HCT116 (cell line): ENCODE measurements at regions not wholly inside any gene's neighbourhood (a gene's known extent, or its start where the extent isn't known, plus 50 kb on each side); places are given as distances from the start of the nearest gene placed in this dataset.

Experiments used
- ATAC-seq: fragments of 200-7000 bp; cut with Tn5 transposase; 2 replicates; pipeline ENCODE4 v1.9.1; 2020; ENCODE audit warnings: mild to moderate bottlenecking, moderate library complexity
- BruUV-seq: library from RNA; stranded (reverse); fragments of 400-500 nt; replicated peaks from 2 replicates; lab custom pipeline; 2021; lab: Mats Ljungman, UMichigan
- CTCF ChIA-PET: fragments of 300-600 bp; sonication (Branson Sonifier 250); formaldehyde crosslinking; loops from one replicate; lab custom pipeline; 2021; ENCODE audit warnings: antibody characterized with exemption; lab: Charles Lee
- POLR2A ChIA-PET: fragments of 300-600, 350-600 bp; sonication (Branson Sonifier 250); formaldehyde crosslinking; loops from one replicate; lab custom pipeline; 2021; ENCODE audit warnings: antibody characterized with exemption; lab: Charles Lee
- RAD21 ChIA-PET, 2 experiments: fragments of 300-600 bp; sonication (Branson Sonifier 250); formaldehyde crosslinking; loops; one replicate each; lab custom pipeline; 2023; ENCODE audit warnings: low total read pairs in 2 of 2; ENCODE audit not compliant: uncharacterized antibody in 2 of 2, unreplicated experiment in 2 of 2, low non-redundant PET in 1 of 2; lab: Charles Lee
- DNase-seq: peaks from one replicate; pipeline ENCODE4 v3.0.0-alpha.2; 2010; ENCODE audit warnings: low read depth, low spot score
- H2AFZ ChIP-seq: fragments of 200-600 bp; shearing (Covaris generic), sonication (generic); 2 replicates; pipeline ENCODE4 v1.6.1; 2017; ENCODE audit warnings: low read depth, mixed run types, mixed read lengths, antibody characterized with exemption, low read length; ENCODE audit not compliant: poor library complexity, severe bottlenecking
- H3K27ac ChIP-seq: 2 replicates; pipeline ENCODE4 v1.5.1; 2012; ENCODE audit warnings: low read depth, low read length
- H3K27me3 ChIP-seq: fragments of 200-600 bp; sonication (generic); 2 replicates; pipeline ENCODE4 v1.6.1; 2016; ENCODE audit warnings: mixed run types, low read length, mixed read lengths; ENCODE audit not compliant: insufficient read depth
- H3K36me3 ChIP-seq, 2 experiments: fragments of 200-500 bp in 1 of 2; fragments of 200-600 bp in 1 of 2; sonication (Bioruptor generic) in 1 of 2; sonication (generic) in 1 of 2; 2 replicates each; pipeline versions ENCODE4 v1.5.1 to v1.6.1; 2014 to 2016; ENCODE audit warnings: low read length in 2 of 2, inconsistent platforms in 1 of 2, mixed read lengths in 1 of 2, mixed run types in 1 of 2; ENCODE audit not compliant: insufficient read depth in 2 of 2, control insufficient read depth in 1 of 2
- H3K4me1 ChIP-seq, 2 experiments: fragments of 200-600 bp in 1 of 2; sonication (generic) in 1 of 2; 2 replicates each; pipeline versions ENCODE4 v1.5.1 to v1.6.1; 2012 to 2017; ENCODE audit warnings: low read length in 2 of 2, inconsistent platforms in 1 of 2, mild to moderate bottlenecking in 1 of 2, mixed read lengths in 1 of 2, mixed run types in 1 of 2, moderate library complexity in 1 of 2; ENCODE audit not compliant: insufficient read depth in 2 of 2, control insufficient read depth in 1 of 2
- H3K4me2 ChIP-seq: fragments of 200-600 bp; sonication (generic); 2 replicates; pipeline ENCODE4 v1.6.1; 2017; ENCODE audit warnings: mixed run types, low read length, mixed read lengths
- H3K4me3 ChIP-seq, 2 experiments: fragments of 200-600 bp in 1 of 2; sonication (generic) in 1 of 2; replicated peaks in 1 of 2; 2 replicates each; pipeline ENCODE4 v1.5.1; 2011 to 2016; ENCODE audit warnings: low read length in 2 of 2, control low read depth in 1 of 2, low read depth in 1 of 2, mild to moderate bottlenecking in 1 of 2, mixed read lengths in 1 of 2, mixed run types in 1 of 2
- H3K79me2 ChIP-seq: fragments of 200-600 bp; sonication (generic); 2 replicates; pipeline ENCODE4 v1.6.1; 2017; ENCODE audit warnings: mild to moderate bottlenecking, mixed run types, low read length, moderate library complexity, mixed read lengths; ENCODE audit not compliant: insufficient read depth
- H3K9ac ChIP-seq: fragments of 200-600 bp; sonication (generic); 2 replicates; pipeline ENCODE4 v1.6.1; 2016; ENCODE audit warnings: low read length, mixed read lengths
- H3K9me2 ChIP-seq: fragments of 200-600 bp; sonication (generic), shearing (Covaris generic); 2 replicates; pipeline ENCODE4 v1.6.1; 2017; ENCODE audit warnings: mixed run types, mild to moderate bottlenecking, moderate library complexity; ENCODE audit not compliant: insufficient read depth
- H3K9me3 ChIP-seq, 2 experiments: fragments of 200-500 bp in 1 of 2; fragments of 200-600 bp in 1 of 2; sonication (Bioruptor generic) in 1 of 2; sonication (generic) in 1 of 2; 2 replicates each; pipeline ENCODE4 v1.6.1; 2014 to 2017; ENCODE audit warnings: low read length in 2 of 2, mixed read lengths in 2 of 2, inconsistent platforms in 1 of 2, low read depth in 1 of 2, mild to moderate bottlenecking in 1 of 2, mixed run types in 1 of 2, moderate library complexity in 1 of 2; ENCODE audit not compliant: control insufficient read depth in 1 of 2, insufficient read depth in 1 of 2
- H4K20me1 ChIP-seq: fragments of 200-600 bp; sonication (generic), shearing (Covaris generic); 2 replicates; pipeline ENCODE4 v1.6.1; 2017; ENCODE audit warnings: mixed run types, mild to moderate bottlenecking, moderate library complexity; ENCODE audit not compliant: insufficient read depth
- CBX3 ChIP-seq: IDR thresholded peaks from 2 replicates; pipeline ENCODE4 v1.6.1; 2012; ENCODE audit warnings: low read depth
- CEBPB ChIP-seq: IDR thresholded peaks from 2 replicates; pipeline ENCODE4 v1.6.1; 2012; ENCODE audit warnings: low read depth
- CTCF ChIP-seq, 3 experiments: fragments of 200-600 bp in 1 of 3; sonication (generic) in 1 of 3; IDR thresholded peaks in 2 of 3; conservative IDR thresholded peaks in 1 of 3; 2 replicates each; pipeline ENCODE4 v1.5.1; 2012 to 2017; ENCODE audit warnings: low read depth in 2 of 3, low read length in 2 of 3, antibody characterized with exemption in 1 of 3, borderline replicate concordance in 1 of 3, control low read depth in 1 of 3, mild to moderate bottlenecking in 1 of 3, mixed read lengths in 1 of 3, mixed run types in 1 of 3, moderate library complexity in 1 of 3; ENCODE audit not compliant: insufficient read depth in 1 of 3
- ELF1 ChIP-seq: IDR thresholded peaks from 2 replicates; pipeline ENCODE4 v1.6.1; 2012; ENCODE audit warnings: low read depth, borderline replicate concordance
- EZH2 ChIP-seq: fragments of 200-600 bp; sonication (generic); IDR thresholded peaks from 2 replicates; pipeline ENCODE4 v1.6.1; 2017; ENCODE audit warnings: antibody characterized with exemption, mixed run types
- EZH2phosphoT487 ChIP-seq: fragments of 200-600 bp; IDR thresholded peaks from 2 replicates; pipeline ENCODE4 v1.6.1; 2018; ENCODE audit warnings: antibody characterized with exemption, borderline replicate concordance
- FOSL1 ChIP-seq: IDR thresholded peaks from 2 replicates; pipeline ENCODE4 v1.6.1; 2012; ENCODE audit warnings: low read depth
- JUND ChIP-seq: IDR thresholded peaks from 2 replicates; pipeline ENCODE4 v1.6.1; 2012
- POLR2A ChIP-seq: IDR thresholded peaks from 2 replicates; pipeline ENCODE4 v1.7.0; 2011; ENCODE audit warnings: borderline replicate concordance; ENCODE audit not compliant: insufficient read depth, insufficient read length; ENCODE audit errors: extremely low read depth
- POLR2AphosphoS5 ChIP-seq: IDR thresholded peaks from 2 replicates; pipeline ENCODE4 v1.6.1; 2011; ENCODE audit warnings: mild to moderate bottlenecking, low read depth, low read length, moderate library complexity
- REST ChIP-seq: IDR thresholded peaks from 2 replicates; pipeline ENCODE4 v1.6.1; 2012; ENCODE audit warnings: low read depth
- SIN3A ChIP-seq: IDR thresholded peaks from 2 replicates; pipeline ENCODE4 v1.6.1; 2012; ENCODE audit warnings: low read depth
- SP1 ChIP-seq: IDR thresholded peaks from 2 replicates; pipeline ENCODE4 v1.6.1; 2012; ENCODE audit warnings: low read depth
- SRF ChIP-seq: IDR thresholded peaks from 2 replicates; pipeline ENCODE4 v1.6.1; 2012; ENCODE audit warnings: low read depth
- TCF7L2 ChIP-seq: IDR thresholded peaks from 2 replicates; pipeline ENCODE4 v1.7.0; 2011; ENCODE audit warnings: borderline replicate concordance, inconsistent platforms; ENCODE audit not compliant: insufficient read depth, insufficient read length; ENCODE audit errors: extremely low read depth
- YY1 ChIP-seq: IDR thresholded peaks from 2 replicates; pipeline ENCODE4 v1.6.1; 2011; ENCODE audit warnings: low read length, low read depth, moderate library complexity, mild to moderate bottlenecking; ENCODE audit not compliant: insufficient replicate concordance; ENCODE audit errors: extremely low read depth
- ZFX ChIP-seq: fragments of 450-650 bp; IDR thresholded peaks from 2 replicates; pipeline ENCODE4 v1.6.1; 2017
- ZNF274 ChIP-seq: fragments of 200-500 bp; sonication (Bioruptor generic); IDR thresholded peaks from 2 replicates; pipeline ENCODE4 v1.6.1; 2014; ENCODE audit warnings: mild to moderate bottlenecking, low read depth, low read length, inconsistent platforms
- intact Hi-C: fragments of 100-400 bp; cut with micrococcal nuclease; formaldehyde crosslinking; loops from 2 replicates; pipeline ENCODE4 v1.10.0; 2022

DNA sequence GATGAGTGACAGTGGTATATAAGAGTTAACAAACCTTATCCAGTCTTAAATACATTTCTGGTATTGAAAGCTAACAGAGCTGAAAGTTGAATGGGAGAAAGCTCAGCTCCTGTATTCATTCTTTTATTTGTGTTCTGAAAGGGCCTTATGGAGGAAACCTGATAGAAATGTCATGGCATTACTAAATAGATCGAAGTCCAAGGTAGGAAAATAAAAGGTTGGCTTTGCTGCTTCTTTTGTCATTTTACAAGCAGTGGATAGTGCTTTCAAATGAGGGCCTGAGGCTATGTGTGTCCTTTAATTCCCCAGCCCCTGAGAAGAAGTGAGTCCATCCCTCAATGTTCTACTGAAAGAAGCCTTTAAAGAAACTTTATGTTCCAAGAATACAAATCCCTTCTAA, 974.3 kb upstream of the INTU start (continued):
- no peak for TF ChIP-seq TCF7L2
- TF ChIP-seq SIN3A = no peak
- no peak for TF ChIP-seq YY1

DNA sequence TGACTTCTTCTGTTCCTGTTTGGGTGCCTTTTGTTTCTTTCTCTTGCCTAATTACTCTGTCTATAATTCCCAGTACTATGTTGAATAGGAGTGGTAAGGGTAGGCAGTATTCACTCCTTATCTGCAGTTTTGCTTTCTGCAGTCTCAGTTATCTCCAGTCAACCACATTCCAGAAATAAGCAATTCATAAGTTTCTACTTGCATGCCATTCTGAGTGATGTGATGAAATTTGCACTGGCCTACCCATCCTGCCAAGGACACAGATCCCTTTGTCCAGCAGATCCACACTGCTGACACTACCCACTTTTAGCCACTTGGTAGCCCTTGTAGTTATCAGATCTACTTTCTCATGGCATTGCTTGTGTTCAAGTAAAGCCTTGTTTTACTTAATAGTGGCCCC, 971.6 kb upstream of the INTU start:
- no peaks in the 10 kb centered on the region for H4K20me1 ChIP-seq
- H3K36me3 ChIP-seq = no peaks in the 10 kb centered on the region
- no peak overlapping the region for H3K9ac ChIP-seq
- ChIA-PET RAD21 (no interaction called here), POLR2A (no interaction called here), CTCF (no interaction called here)
- ATAC-seq (no peak), DNase-seq (no peak)
- TF ChIP-seq EZH2 (no peak), FOSL1 (no peak), CTCF (IDR thresholded peaks at IDR 0.05 in 2 of 3, conservative IDR thresholded peaks at IDR 0.05 in 1 of 3; ENCODE audit: borderline replicate concordance in 1 of 3, insufficient read depth in 1 of 3, low read depth in 2 of 3, low read length in 2 of 3) (no peak), SP1 (no peak), ZFX (no peak), ZNF274 (no peak), ELF1 (no peak), CBX3 (no peak), JUND (no peak), REST (no peak), POLR2A (no peak), CEBPB (no peak), SIN3A (no peak), TCF7L2 (no peak), SRF (no peak), POLR2AphosphoS5 (no peak), EZH2phosphoT487 (no peak)
- H3K9me2 ChIP-seq = no peaks in the 10 kb centered on the region
- no peak overlapping the region for H3K27ac ChIP-seq
- no TSS peak for BruUV-seq
- intact Hi-C loops = no loop called here
- no peaks in the 10 kb centered on the region for H3K9me3 ChIP-seq
- no peak overlapping the region for H3K4me2 ChIP-seq
- H3K4me1 ChIP-seq = no peaks in the 10 kb centered on the region
- H2AFZ ChIP-seq = no peak overlapping the region
- H3K79me2 ChIP-seq = no peaks in the 10 kb centered on the region
- no peaks in the 10 kb centered on the region for H3K27me3 ChIP-seq
- no peak overlapping the region for H3K4me3 ChIP-seq
